Left lung (tissue), 4 donors: ENCODE measurements at regions not wholly inside any gene's neighbourhood (a gene's known extent, or its start where the extent isn't known, plus 50 kb on each side); places are given as distances from the start of the nearest gene placed in this dataset.

Experiments used
- ATAC-seq: fragments of 200-7000 bp; cut with Tn5 transposase; one replicate; pipeline ENCODE4 v1.9.1; 2020; ENCODE audit warnings: moderate library complexity
- DNase-seq, 4 donors: peaks; one replicate each; pipeline ENCODE4 v3.0.0-alpha.2; 2013 to 2020
- H3K27ac ChIP-seq, 2 donors: fragments of 200-600 bp; sonication (generic) in 1 of 2; one replicate each; pipeline versions ENCODE4 v1.5.0 to v1.8.0; 2020 to 2021
- H3K27me3 ChIP-seq, 2 donors: fragments of 200-600 bp; sonication (generic) in 1 of 2; one replicate each; pipeline versions ENCODE4 v1.5.0 to v1.8.0; 2020 to 2021
- H3K36me3 ChIP-seq, 2 donors: fragments of 200-600 bp; sonication (generic) in 1 of 2; one replicate each; pipeline versions ENCODE4 v1.5.0 to v1.8.0; 2020 to 2021
- H3K4me1 ChIP-seq, 2 donors: fragments of 200-600 bp; one replicate each; pipeline ENCODE4 v1.8.0; 2021
- H3K4me3 ChIP-seq, 2 donors: fragments of 200-600 bp; sonication (generic) in 1 of 2; one replicate each; pipeline versions ENCODE4 v1.5.0 to v1.8.0; 2020 to 2021; ENCODE audit warnings: mild to moderate bottlenecking in 1 of 2
- H3K9me3 ChIP-seq, 2 donors: fragments of 200-600 bp; sonication (generic) in 1 of 2; one replicate each; pipeline versions ENCODE4 v1.5.0 to v1.8.0; 2020 to 2021
- CTCF ChIP-seq, 2 donors: fragments of 200-600 bp; sonication (generic) in 1 of 2; IDR thresholded peaks; one replicate each; pipeline versions ENCODE4 v1.5.0 to v1.8.0; 2021; ENCODE audit warnings: antibody characterized with exemption in 2 of 2
- intact Hi-C, 2 donors: fragments of 100-400 bp; cut with DNase I; formaldehyde crosslinking; loops; one replicate each; pipeline versions ENCODE4 v1.11.2 to v1.14.2; 2022
- donor health status: DM: no; HTN: yes; CAD: no.
- donor health status: DM: no; HTN: no; CAD: no.

- peak; percentile 72 for ATAC-seq
- peak in 1 of 2 donors; percentile 23 for TF ChIP-seq CTCF (IDR thresholded peaks at IDR 0.05)
- peak in 1 of 4 donors; percentile 69 for DNase-seq
- Histone ChIP-seq H3K9me3 (peaks cover 0 to 4% of the 10 kb centered on the region in 2 donors), H3K4me3 (no peak overlapping the region), H3K36me3 (no peaks in the 10 kb centered on the region), H3K27ac (no peak overlapping the region), H3K27me3 (no peaks in the 10 kb centered on the region), H3K4me1 (no peaks in the 10 kb centered on the region)
- intact Hi-C loops = no loop called here
Measured at GRCh38 chr6:912871-913835, 220.2 kb upstream of the EXOC2 start.

- Histone ChIP-seq H3K27ac (no peak overlapping the region), H3K9me3 (no peaks in the 10 kb centered on the region), H3K36me3 (no peaks in the 10 kb centered on the region), H3K4me3 (no peak overlapping the region), H3K4me1 (no peaks in the 10 kb centered on the region), H3K27me3 (no peaks in the 10 kb centered on the region)
- intact Hi-C loops = no loop called here
- no peak for DNase-seq
- TF ChIP-seq CTCF (IDR thresholded peaks at IDR 0.05) = no peak
- no peak for ATAC-seq
Measured at GRCh38 chr6:907928-908327, 215.0 kb upstream of the EXOC2 start.

- no peak for DNase-seq
- Histone ChIP-seq H3K4me3 (no peak overlapping the region), H3K4me1 (no peaks in the 10 kb centered on the region), H3K9me3 (no peaks in the 10 kb centered on the region), H3K27ac (no peak overlapping the region), H3K36me3 (no peaks in the 10 kb centered on the region), H3K27me3 (no peaks in the 10 kb centered on the region)
- ATAC-seq = no peak
- no peak for TF ChIP-seq CTCF (IDR thresholded peaks at IDR 0.05)
- intact Hi-C loops = no loop called here
Measured at GRCh38 chr6:906920-907319, 214.0 kb upstream of the EXOC2 start.

- no peaks in the 10 kb centered on the region for H3K4me1 ChIP-seq
- no peaks in the 10 kb centered on the region for H3K27me3 ChIP-seq
- ATAC-seq = no peak
- no peak for DNase-seq
- no peak overlapping the region for H3K4me3 ChIP-seq
- TF ChIP-seq CTCF (IDR thresholded peaks at IDR 0.05) = no peak
- H3K36me3 ChIP-seq = no peaks in the 10 kb centered on the region
- intact Hi-C loops = no loop called here
- H3K27ac ChIP-seq = no peak overlapping the region
- H3K9me3 ChIP-seq = no peaks in the 10 kb centered on the region
Measured at GRCh38 chr6:905556-905955, 212.6 kb upstream of the EXOC2 start.

GRCh38 chr6:904994-905393 is 212.1 kb upstream of the EXOC2 start:
- no peaks in the 10 kb centered on the region for H3K27me3 ChIP-seq
- ATAC-seq (no peak), DNase-seq (no peak)
- H3K4me3 ChIP-seq = no peak overlapping the region
- no peak for TF ChIP-seq CTCF (IDR thresholded peaks at IDR 0.05)
- H3K36me3 ChIP-seq = no peaks in the 10 kb centered on the region
- no peaks in the 10 kb centered on the region for H3K4me1 ChIP-seq
- H3K9me3 ChIP-seq = no peaks in the 10 kb centered on the region
- intact Hi-C loops = no loop called here
- H3K27ac ChIP-seq = no peak overlapping the region
